CD4-positive, alpha-beta T cell (primary cell): ENCODE measurements at regions not wholly inside any gene's neighbourhood (a gene's known extent, or its start where the extent isn't known, plus 50 kb on each side); places are given as distances from the start of the nearest gene placed in this dataset.

Source experiments
- ATAC-seq: fragments of 200-7000 bp; cut with Tn5 transposase; one replicate; pipeline ENCODE4 v1.10.0; 2022; ENCODE audit warnings: mild to moderate bottlenecking; ENCODE audit not compliant: poor library complexity
- CTCF ChIA-PET: fragments of 350-600 bp; sonication (Branson Sonifier 250); formaldehyde crosslinking; loops from one replicate; lab custom pipeline; 2021; ENCODE audit warnings: antibody characterized with exemption, inconsistent platforms; lab: Charles Lee
- POLR2A ChIA-PET: fragments of 350-600 bp; sonication (Branson Sonifier 250); formaldehyde crosslinking; loops from one replicate; lab custom pipeline; 2021; ENCODE audit warnings: antibody characterized with exemption, inconsistent platforms; lab: Charles Lee
- DNase-seq, 14 experiments: peaks; one replicate each; pipeline ENCODE4 v3.0.0-alpha.2; 2013 to 2020; ENCODE audit warnings: mixed read lengths in 2 of 14
- H3K27ac ChIP-seq, 2 donors: one replicate each; pipeline versions ENCODE4 v1.5.1 to v1.7.0; 2013; ENCODE audit warnings: low read length in 2 of 2, low read depth in 1 of 2, mild to moderate bottlenecking in 1 of 2
- H3K27me3 ChIP-seq, 2 experiments: 1 replicate in 1 of 2; 2 replicates in 1 of 2; pipeline versions ENCODE4 v1.6.1 to v1.7.0; 2013; ENCODE audit warnings: low read length in 2 of 2, control low read depth in 1 of 2, mild to moderate bottlenecking in 1 of 2, moderate library complexity in 1 of 2; ENCODE audit not compliant: insufficient read depth in 2 of 2, control insufficient read depth in 1 of 2
- H3K36me3 ChIP-seq: one replicate; pipeline ENCODE4 v1.6.1; 2013; ENCODE audit warnings: low read length, control low read depth; ENCODE audit not compliant: insufficient read depth
- H3K4me1 ChIP-seq: one replicate; pipeline ENCODE4 v1.6.1; 2013; ENCODE audit warnings: low read length, control low read depth; ENCODE audit not compliant: insufficient read depth
- H3K4me3 ChIP-seq: one replicate; pipeline ENCODE4 v1.5.1; 2013; ENCODE audit warnings: mild to moderate bottlenecking, low read length, moderate library complexity
- H3K9me3 ChIP-seq, 2 experiments: 1 replicate in 1 of 2; 2 replicates in 1 of 2; pipeline versions ENCODE4 v1.6.1 to v1.7.0; 2013; ENCODE audit warnings: low read length in 2 of 2, mild to moderate bottlenecking in 2 of 2, control low read depth in 1 of 2, moderate library complexity in 1 of 2; ENCODE audit not compliant: control insufficient read depth in 1 of 2, insufficient read depth in 1 of 2
- H3K27ac Mint-ChIP-seq: one replicate; pipeline ENCODE4 v1.8.0; 2020; ENCODE audit warnings: mixed read lengths
- H3K27me3 Mint-ChIP-seq: one replicate; pipeline ENCODE4 v1.8.0; 2021; ENCODE audit warnings: mixed read lengths
- H3K36me3 Mint-ChIP-seq: one replicate; pipeline ENCODE4 v1.8.0; 2021; ENCODE audit warnings: low read depth, mixed read lengths
- H3K4me1 Mint-ChIP-seq: one replicate; pipeline ENCODE4 v1.8.0; 2021; ENCODE audit warnings: low read depth, mixed read lengths
- H3K4me3 Mint-ChIP-seq: one replicate; pipeline ENCODE4 v1.8.0; 2020; ENCODE audit warnings: mild to moderate bottlenecking, mixed read lengths
- H3K9me3 Mint-ChIP-seq: one replicate; pipeline ENCODE4 v1.8.0; 2020; ENCODE audit warnings: mixed read lengths
- CTCF ChIP-seq: fragments of 200-600 bp; IDR thresholded peaks from one replicate; pipeline ENCODE4 v1.8.0; 2022; ENCODE audit warnings: antibody characterized with exemption, mild to moderate bottlenecking
- intact Hi-C, 2 experiments: fragments of 100-400 bp; cut with DNase I in 1 of 2; cut with micrococcal nuclease in 1 of 2; formaldehyde crosslinking; loops; one replicate each; pipeline versions ENCODE4 v1.15.1 to v1.9.0; 2023 to 2025; cut with DNase I, micrococcal nuclease

- H3K9me3 Mint-ChIP-seq = no peaks in the 10 kb centered on the region
- Histone ChIP-seq H3K27ac (no peak overlapping the region), H3K4me3 (no peak overlapping the region), H3K36me3 (no peaks in the 10 kb centered on the region), H3K9me3 (peaks cover 0 to 12% of the 10 kb centered on the region in 2 experiments), H3K4me1 (no peaks in the 10 kb centered on the region), H3K27me3 (peaks cover 9 to 10% of the 10 kb centered on the region in 2 experiments)
- CTCF ChIA-PET = no interaction called here
- peaks cover 49% of the 10 kb centered on the region for H3K27me3 Mint-ChIP-seq
- intact Hi-C loops = no loop called here
- TF ChIP-seq CTCF = no peak
- no peak overlapping the region for H3K27ac Mint-ChIP-seq
- no peak overlapping the region for H3K4me3 Mint-ChIP-seq
- DNase-seq = no peak
- H3K4me1 Mint-ChIP-seq = no peaks in the 10 kb centered on the region
- POLR2A ChIA-PET = no interaction called here
- H3K36me3 Mint-ChIP-seq = no peaks in the 10 kb centered on the region
- no peak for ATAC-seq
These were observed 102.7 kb downstream of the ASB7 start for GRCh38 chr15:100705065-100705464.

- intact Hi-C loops = no loop called here
- POLR2A ChIA-PET = no interaction called here
These were observed 103.5 kb downstream of the ASB7 start for GRCh38 chr15:100705841-100706240.

DNA sequence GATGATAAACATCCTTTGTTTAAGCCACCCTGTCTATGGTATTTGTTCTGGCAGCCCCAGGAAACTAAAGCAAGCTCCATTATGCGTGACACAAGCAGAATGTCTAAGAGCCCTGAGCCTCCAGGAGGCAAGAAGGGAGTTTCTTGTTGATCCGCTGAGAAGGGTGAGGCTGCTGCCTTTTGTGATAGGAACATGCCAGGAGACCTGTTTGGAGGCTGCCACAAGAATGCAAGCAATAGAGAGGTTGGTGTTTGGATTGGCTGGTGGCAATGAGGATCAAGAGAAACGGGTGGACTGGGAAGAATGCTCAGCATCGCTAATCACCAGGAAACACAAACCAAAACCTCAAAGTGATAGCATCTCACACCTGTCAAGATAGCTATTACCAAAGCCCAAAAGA, 104.8 kb downstream of the ASB7 start:
- intact Hi-C loops = no loop called here
- no peaks in the 10 kb centered on the region for H3K4me1 Mint-ChIP-seq
- Histone ChIP-seq H3K4me3 (no peak overlapping the region), H3K36me3 (no peaks in the 10 kb centered on the region), H3K27me3 (peaks cover 4 to 9% of the 10 kb centered on the region in 2 experiments), H3K27ac (no peak overlapping the region), H3K4me1 (no peaks in the 10 kb centered on the region), H3K9me3 (peaks cover 0 to 16% of the 10 kb centered on the region in 2 experiments)
- DNase-seq (no peak), ATAC-seq (no peak)
- POLR2A ChIA-PET = no interaction called here
- no peak overlapping the region for H3K4me3 Mint-ChIP-seq
- H3K9me3 Mint-ChIP-seq = no peaks in the 10 kb centered on the region
- CTCF ChIA-PET = no interaction called here
- TF ChIP-seq CTCF = no peak
- no peak overlapping the region for H3K27ac Mint-ChIP-seq
- peaks cover 39% of the 10 kb centered on the region for H3K27me3 Mint-ChIP-seq
- H3K36me3 Mint-ChIP-seq = no peaks in the 10 kb centered on the region

More at GRCh38 chr15:100705841-100706240, 103.5 kb downstream of the ASB7 start:
- H3K27me3 ChIP-seq = peaks cover 9% of the 10 kb centered on the region in 2 experiments
- CTCF ChIA-PET = no interaction called here
- peaks cover 0 to 16% of the 10 kb centered on the region in 2 experiments for H3K9me3 ChIP-seq
- no peak for TF ChIP-seq CTCF
- no peak for DNase-seq
- Mint-ChIP-seq H3K36me3 (no peaks in the 10 kb centered on the region), H3K4me3 (no peak overlapping the region), H3K9me3 (no peaks in the 10 kb centered on the region), H3K4me1 (no peaks in the 10 kb centered on the region), H3K27me3 (peaks cover 49% of the 10 kb centered on the region), H3K27ac (no peak overlapping the region)
- no peak overlapping the region for H3K27ac ChIP-seq
- ATAC-seq = no peak
- no peak overlapping the region for H3K4me3 ChIP-seq
- no peaks in the 10 kb centered on the region for H3K4me1 ChIP-seq
- H3K36me3 ChIP-seq = no peaks in the 10 kb centered on the region
